Astrocyte (in vitro differentiated cells and primary cell): ENCODE measurements at regions not wholly inside any gene's neighbourhood (a gene's known extent, or its start where the extent isn't known, plus 50 kb on each side); places are given as distances from the start of the nearest gene placed in this dataset.

ENCODE experiments used
- CTCF ChIP-seq: IDR thresholded peaks from 2 replicates; pipeline ENCODE4 v1.5.1; 2011; ENCODE audit warnings: low read depth, mild to moderate bottlenecking, inconsistent platforms, low read length, moderate library complexity; ENCODE audit not compliant: insufficient read depth
- EZH2 ChIP-seq: IDR thresholded peaks from 2 replicates; pipeline ENCODE4 v1.6.1; 2012; ENCODE audit warnings: mild to moderate bottlenecking, low read length, inconsistent platforms; ENCODE audit not compliant: insufficient read depth

GRCh38 chr4:111988514-111988913 is 156.7 kb upstream of the FAM241A start:
- TF ChIP-seq CTCF (no peak), EZH2 (no peak)
